ENCODE measurements at regions not wholly inside any gene's neighbourhood (a gene's known extent, or its start where the extent isn't known, plus 50 kb on each side); places are given as distances from the start of the nearest gene placed in this dataset.

GRCh38 chr14:98185036-98185435, 1087.0 kb downstream of the BCL11B start:
- no peak overlapping the region for H3K4me3 ChIP-seq (ENCODE audit: low read depth, low read length)
- no peak for TF ChIP-seq MYC (IDR thresholded peaks at IDR 0.05; ENCODE audit: low read depth, low read length)
- no peak for TF ChIP-seq POLR2A (IDR thresholded peaks at IDR 0.05; ENCODE audit: extremely low read depth, insufficient read length)
- TF ChIP-seq CTCF (IDR thresholded peaks at IDR 0.05; ENCODE audit: low read depth, low read length) = no peak
- no peak for TF ChIP-seq MAX (IDR thresholded peaks at IDR 0.05; ENCODE audit: low read depth, low read length)
- DNase-seq (ENCODE audit: low read depth) = no peak

GRCh38 chr14:98186140-98186539, 1085.9 kb downstream of the BCL11B start:
- no peak for DNase-seq (ENCODE audit: low read depth)
- TF ChIP-seq MAX (IDR thresholded peaks at IDR 0.05; ENCODE audit: low read depth, low read length) = no peak
- no peak for TF ChIP-seq POLR2A (IDR thresholded peaks at IDR 0.05; ENCODE audit: extremely low read depth, insufficient read length)
- TF ChIP-seq MYC (IDR thresholded peaks at IDR 0.05; ENCODE audit: low read depth, low read length) = no peak
- TF ChIP-seq CTCF (IDR thresholded peaks at IDR 0.05; ENCODE audit: low read depth, low read length) = no peak
- no peak overlapping the region for H3K4me3 ChIP-seq (ENCODE audit: low read depth, low read length)

- no peak overlapping the region for H3K4me3 ChIP-seq (ENCODE audit: low read depth, low read length)
- DNase-seq (ENCODE audit: low read depth) = no peak
- TF ChIP-seq MAX (IDR thresholded peaks at IDR 0.05; ENCODE audit: low read depth, low read length) (no peak), CTCF (IDR thresholded peaks at IDR 0.05; ENCODE audit: low read depth, low read length) (no peak), MYC (IDR thresholded peaks at IDR 0.05; ENCODE audit: low read depth, low read length) (no peak), POLR2A (IDR thresholded peaks at IDR 0.05; ENCODE audit: extremely low read depth, insufficient read length) (no peak)
These were observed 1084.7 kb downstream of the BCL11B start for GRCh38 chr14:98187281-98187680.

GRCh38 chr14:98189062-98189461, 1082.9 kb downstream of the BCL11B start:
- TF ChIP-seq CTCF (IDR thresholded peaks at IDR 0.05; ENCODE audit: low read depth, low read length) (no peak), MYC (IDR thresholded peaks at IDR 0.05; ENCODE audit: low read depth, low read length) (no peak), MAX (IDR thresholded peaks at IDR 0.05; ENCODE audit: low read depth, low read length) (no peak), POLR2A (IDR thresholded peaks at IDR 0.05; ENCODE audit: extremely low read depth, insufficient read length) (no peak)
- H3K4me3 ChIP-seq (ENCODE audit: low read depth, low read length) = no peak overlapping the region

GRCh38 chr14:98189511-98189910, 1082.5 kb downstream of the BCL11B start:
- DNase-seq (ENCODE audit: low read depth) = no peak
- TF ChIP-seq MAX (IDR thresholded peaks at IDR 0.05; ENCODE audit: low read depth, low read length) = no peak
- no peak for TF ChIP-seq POLR2A (IDR thresholded peaks at IDR 0.05; ENCODE audit: extremely low read depth, insufficient read length)
- no peak for TF ChIP-seq CTCF (IDR thresholded peaks at IDR 0.05; ENCODE audit: low read depth, low read length)
- no peak for TF ChIP-seq MYC (IDR thresholded peaks at IDR 0.05; ENCODE audit: low read depth, low read length)
- no peak overlapping the region for H3K4me3 ChIP-seq (ENCODE audit: low read depth, low read length)

More at GRCh38 chr14:98189062-98189461, 1082.9 kb downstream of the BCL11B start:
- no peak for DNase-seq (ENCODE audit: low read depth)

GRCh38 chr14:98189944-98190343, 1082.1 kb downstream of the BCL11B start:
- H3K4me3 ChIP-seq (ENCODE audit: low read depth, low read length) = no peak overlapping the region
- DNase-seq (ENCODE audit: low read depth) = no peak
- TF ChIP-seq CTCF (IDR thresholded peaks at IDR 0.05; ENCODE audit: low read depth, low read length) = no peak
- TF ChIP-seq MYC (IDR thresholded peaks at IDR 0.05; ENCODE audit: low read depth, low read length) = no peak
- no peak for TF ChIP-seq POLR2A (IDR thresholded peaks at IDR 0.05; ENCODE audit: extremely low read depth, insufficient read length)
- TF ChIP-seq MAX (IDR thresholded peaks at IDR 0.05; ENCODE audit: low read depth, low read length) = no peak

Measured in NB4 (cell line).